Endodermal cell (in vitro differentiated cells): ENCODE measurements at regions not wholly inside any gene's neighbourhood (a gene's known extent, or its start where the extent isn't known, plus 50 kb on each side); places are given as distances from the start of the nearest gene placed in this dataset.

Experiments used
- DNase-seq: peaks from one replicate; pipeline ENCODE4 v3.0.0-alpha.2; 2017
- H3K27ac ChIP-seq: 2 replicates; pipeline ENCODE4 v1.5.1; 2013; ENCODE audit warnings: mild to moderate bottlenecking, low read depth, low read length, moderate library complexity
- H3K27me3 ChIP-seq: 2 replicates; pipeline ENCODE4 v1.6.1; 2013; ENCODE audit warnings: mild to moderate bottlenecking, low read length, moderate library complexity; ENCODE audit not compliant: insufficient read depth, control insufficient read depth, poor library complexity, severe bottlenecking
- H3K36me3 ChIP-seq: 2 replicates; pipeline ENCODE4 v1.7.0; 2013; ENCODE audit warnings: mild to moderate bottlenecking, low read length, moderate library complexity; ENCODE audit not compliant: control insufficient read depth, insufficient read depth
- H3K4me1 ChIP-seq: one replicate; pipeline ENCODE4 v1.7.0; 2013; ENCODE audit warnings: low read length; ENCODE audit not compliant: control insufficient read depth, insufficient read depth
- H3K4me3 ChIP-seq: 2 replicates; pipeline ENCODE4 v1.5.1; 2013; ENCODE audit warnings: mild to moderate bottlenecking, low read length, moderate library complexity
- H3K9ac ChIP-seq: 2 replicates; pipeline ENCODE4 v1.6.1; 2013; ENCODE audit warnings: mild to moderate bottlenecking, low read length, moderate library complexity; ENCODE audit not compliant: poor library complexity, severe bottlenecking; ENCODE audit errors: extremely low read depth
- H3K9me3 ChIP-seq: 2 replicates; pipeline ENCODE4 v1.6.1; 2013; ENCODE audit warnings: mild to moderate bottlenecking, low read length, moderate library complexity; ENCODE audit not compliant: control insufficient read depth
- H3K27ac Mint-ChIP-seq: 2 replicates; pipeline ENCODE4 v1.8.0; 2020; ENCODE audit warnings: mixed read lengths
- H3K27me3 Mint-ChIP-seq: 2 replicates; pipeline ENCODE4 v1.8.0; 2021; ENCODE audit warnings: mild to moderate bottlenecking, mixed read lengths; ENCODE audit not compliant: insufficient read depth
- H3K36me3 Mint-ChIP-seq: 2 replicates; pipeline ENCODE4 v1.8.0; 2020; ENCODE audit warnings: low read depth, mixed read lengths
- H3K4me1 Mint-ChIP-seq: 2 replicates; pipeline ENCODE4 v1.8.0; 2020; ENCODE audit warnings: mixed read lengths
- H3K4me3 Mint-ChIP-seq: 2 replicates; pipeline ENCODE4 v1.8.0; 2020; ENCODE audit warnings: mild to moderate bottlenecking, moderate library complexity, mixed read lengths
- H3K9me3 Mint-ChIP-seq: 2 replicates; pipeline ENCODE4 v1.8.0; 2020; ENCODE audit warnings: mild to moderate bottlenecking, mixed read lengths
- WGBS, 2 experiments: methylation state at CpG; one replicate each; pipeline versions ENCODE4 v1.1.5 to v1.1.7; 2013; ENCODE audit warnings: missing lambda C conversion rate in 2 of 2, mixed read lengths in 1 of 2; ENCODE audit not compliant: insufficient coverage in 1 of 2, insufficient read length in 1 of 2; 5-methylcytosine and 5-hydroxymethylcytosine counted together
- TF ChIP-seq, protein P1 (sequence below): fragments of 200-600 bp; sonication (generic); conservative IDR thresholded peaks from 2 replicates; pipeline ENCODE4 v1.5.0; 2021; ENCODE audit warnings: antibody characterized with exemption, mild to moderate bottlenecking

DNA sequence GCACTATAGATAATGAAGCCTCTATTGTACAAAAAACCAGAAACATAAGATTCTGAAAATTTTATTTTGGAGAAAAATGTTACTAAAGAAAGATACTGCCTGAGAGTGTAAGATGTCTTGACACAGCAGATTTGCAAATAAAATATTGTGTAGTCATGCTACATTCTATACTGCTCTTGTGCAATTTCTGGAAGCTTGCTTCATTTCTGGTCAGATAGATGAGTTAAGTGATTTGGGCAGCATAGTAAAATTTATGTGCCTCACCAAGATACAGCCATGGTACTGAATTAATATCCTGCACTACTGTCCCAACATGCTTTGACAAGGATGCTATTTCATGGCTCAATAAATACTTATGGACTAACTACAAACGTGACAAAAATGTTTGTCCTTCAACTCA is 55.1 kb upstream of the STARD13 start:
- H3K27ac ChIP-seq = no peak overlapping the region
- H3K9me3 ChIP-seq = no peaks in the 10 kb centered on the region
- no peak overlapping the region for H3K27ac Mint-ChIP-seq
- no peaks in the 10 kb centered on the region for H3K36me3 ChIP-seq
- H3K4me1 ChIP-seq = no peaks in the 10 kb centered on the region
- no peaks in the 10 kb centered on the region for H3K9me3 Mint-ChIP-seq
- DNase-seq = no peak
- 93 to 100% methylated on average over 1 of the region's 1 CpG for WGBS, 2 experiments
- H3K4me1 Mint-ChIP-seq = peaks cover 6% of the 10 kb centered on the region
- no peak overlapping the region for H3K4me3 ChIP-seq
- TF ChIP-seq, protein P1, sequence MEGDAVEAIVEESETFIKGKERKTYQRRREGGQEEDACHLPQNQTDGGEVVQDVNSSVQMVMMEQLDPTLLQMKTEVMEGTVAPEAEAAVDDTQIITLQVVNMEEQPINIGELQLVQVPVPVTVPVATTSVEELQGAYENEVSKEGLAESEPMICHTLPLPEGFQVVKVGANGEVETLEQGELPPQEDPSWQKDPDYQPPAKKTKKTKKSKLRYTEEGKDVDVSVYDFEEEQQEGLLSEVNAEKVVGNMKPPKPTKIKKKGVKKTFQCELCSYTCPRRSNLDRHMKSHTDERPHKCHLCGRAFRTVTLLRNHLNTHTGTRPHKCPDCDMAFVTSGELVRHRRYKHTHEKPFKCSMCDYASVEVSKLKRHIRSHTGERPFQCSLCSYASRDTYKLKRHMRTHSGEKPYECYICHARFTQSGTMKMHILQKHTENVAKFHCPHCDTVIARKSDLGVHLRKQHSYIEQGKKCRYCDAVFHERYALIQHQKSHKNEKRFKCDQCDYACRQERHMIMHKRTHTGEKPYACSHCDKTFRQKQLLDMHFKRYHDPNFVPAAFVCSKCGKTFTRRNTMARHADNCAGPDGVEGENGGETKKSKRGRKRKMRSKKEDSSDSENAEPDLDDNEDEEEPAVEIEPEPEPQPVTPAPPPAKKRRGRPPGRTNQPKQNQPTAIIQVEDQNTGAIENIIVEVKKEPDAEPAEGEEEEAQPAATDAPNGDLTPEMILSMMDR = no peak
- H3K9ac ChIP-seq = no peak overlapping the region
- H3K4me3 Mint-ChIP-seq = no peak overlapping the region
- peaks cover 4% of the 10 kb centered on the region for H3K27me3 Mint-ChIP-seq
- no peaks in the 10 kb centered on the region for H3K27me3 ChIP-seq
- no peaks in the 10 kb centered on the region for H3K36me3 Mint-ChIP-seq

DNA sequence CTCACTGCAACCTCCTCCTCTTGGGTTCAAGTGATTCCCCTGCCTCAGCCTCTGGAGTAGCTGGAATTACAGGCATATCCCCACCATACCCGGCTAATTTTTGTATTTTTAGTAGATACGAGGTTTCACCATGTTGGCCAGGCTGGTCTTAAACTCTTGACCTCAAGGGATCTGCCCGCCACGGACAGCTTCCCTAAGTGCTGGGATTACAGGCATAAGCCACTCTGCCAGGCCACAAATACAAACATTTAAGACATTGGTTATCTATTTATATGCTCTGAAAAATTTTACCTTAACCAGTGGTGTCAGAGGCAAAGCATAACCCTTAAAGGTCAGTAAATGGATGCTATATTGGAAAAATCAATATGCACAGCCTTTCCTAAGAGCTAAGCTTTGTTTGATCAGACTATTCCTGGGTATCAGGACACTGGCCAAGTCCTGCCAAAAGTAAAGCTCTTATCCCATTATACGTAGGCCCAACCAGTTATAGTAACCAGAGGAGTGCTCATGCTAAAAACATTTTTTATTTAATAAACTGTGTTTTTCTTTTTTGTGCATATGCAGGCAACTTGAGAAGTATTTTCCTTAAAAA is 56.4 kb upstream of the STARD13 start:
- no peak overlapping the region for H3K9ac ChIP-seq
- no peaks in the 10 kb centered on the region for H3K36me3 Mint-ChIP-seq
- H3K4me1 Mint-ChIP-seq = peaks cover 6% of the 10 kb centered on the region
- no peak for DNase-seq
- no peak overlapping the region for H3K4me3 ChIP-seq
- H3K9me3 ChIP-seq = no peaks in the 10 kb centered on the region
- no peak overlapping the region for H3K27ac Mint-ChIP-seq
- H3K4me1 ChIP-seq = no peaks in the 10 kb centered on the region
- no peaks in the 10 kb centered on the region for H3K27me3 ChIP-seq
- peaks cover 9% of the 10 kb centered on the region for H3K27me3 Mint-ChIP-seq
- no peak overlapping the region for H3K4me3 Mint-ChIP-seq
- 96% methylated on average over 5 of the region's 5 CpGs; no CpG with 5 or more reads in 1 of the 2 experiments for WGBS, 2 experiments
- H3K27ac ChIP-seq = no peak overlapping the region
- H3K36me3 ChIP-seq = no peaks in the 10 kb centered on the region
- TF ChIP-seq, protein P1 = no peak
- H3K9me3 Mint-ChIP-seq = no peaks in the 10 kb centered on the region

DNA sequence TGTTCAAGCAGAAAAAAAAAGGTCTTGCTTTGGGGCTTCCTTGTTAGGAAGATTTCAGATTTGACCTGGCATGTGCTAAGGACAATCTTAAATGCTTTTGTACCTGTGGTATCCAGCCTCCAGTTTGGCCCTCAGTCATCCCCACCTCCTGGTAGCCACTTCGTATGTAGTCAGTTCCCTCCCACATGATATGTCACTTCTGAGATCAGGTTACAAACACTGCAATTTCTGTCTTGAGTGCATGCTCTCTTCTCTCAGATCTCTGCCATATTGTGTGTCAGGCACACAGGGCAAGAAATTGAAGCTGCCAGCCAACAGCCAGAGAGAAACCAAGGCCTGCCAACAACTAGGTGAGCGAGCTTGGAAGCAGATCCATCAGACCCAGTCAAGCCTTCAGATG is 60.3 kb upstream of the STARD13 start:
- no peak overlapping the region for H3K4me3 ChIP-seq
- no peaks in the 10 kb centered on the region for H3K36me3 ChIP-seq
- H3K4me1 Mint-ChIP-seq = peaks cover 11% of the 10 kb centered on the region
- no peak overlapping the region for H3K4me3 Mint-ChIP-seq
- H3K27ac ChIP-seq = no peak overlapping the region
- H3K27me3 ChIP-seq = peaks cover 28% of the 10 kb centered on the region
- no peak for DNase-seq
- H3K9ac ChIP-seq = no peak overlapping the region
- H3K36me3 Mint-ChIP-seq = no peaks in the 10 kb centered on the region
- no peak overlapping the region for H3K27ac Mint-ChIP-seq
- peaks cover 38% of the 10 kb centered on the region for H3K27me3 Mint-ChIP-seq
- no peaks in the 10 kb centered on the region for H3K4me1 ChIP-seq
- H3K9me3 ChIP-seq = no peaks in the 10 kb centered on the region
- TF ChIP-seq, protein P1 = no peak
- WGBS, 2 experiments = 86 to 89% methylated on average over 2 of the region's 2 CpGs
- H3K9me3 Mint-ChIP-seq = no peaks in the 10 kb centered on the region
